HG03460 (cell line): ENCODE measurements at regions not wholly inside any gene's neighbourhood (a gene's known extent, or its start where the extent isn't known, plus 50 kb on each side); places are given as distances from the start of the nearest gene placed in this dataset.
"Not testable (repeated sequence)": the region's sequence is repeated elsewhere in the genome, so short reads cannot be mapped to it uniquely, and the experiment has no call there.

ENCODE experiments used
- ATAC-seq: cut with Tn5 transposase; IDR thresholded peaks from one replicate; pipeline ENCODE4 v1.9.1; 2021; ENCODE audit not compliant: unreplicated experiment

- ATAC-seq: not testable (repeated sequence)
These were observed 5417.4 kb upstream of the TPTE start for GRCh38 chr21:5103880-5104561.

GRCh38 chr21:5104562-5104928, 5416.8 kb upstream of the TPTE start:
- not testable (repeated sequence) for ATAC-seq

- ATAC-seq: not testable (repeated sequence)
These were observed 5415.3 kb upstream of the TPTE start for GRCh38 chr21:5105939-5106708.

GRCh38 chr21:5106767-5107464, 5414.5 kb upstream of the TPTE start:
- ATAC-seq: not testable (repeated sequence)

GRCh38 chr21:5107637-5108036, 5413.7 kb upstream of the TPTE start:
- not testable (repeated sequence) for ATAC-seq

- ATAC-seq: not testable (repeated sequence)
These were observed 5413.2 kb upstream of the TPTE start for GRCh38 chr21:5108048-5108775.

DNA sequence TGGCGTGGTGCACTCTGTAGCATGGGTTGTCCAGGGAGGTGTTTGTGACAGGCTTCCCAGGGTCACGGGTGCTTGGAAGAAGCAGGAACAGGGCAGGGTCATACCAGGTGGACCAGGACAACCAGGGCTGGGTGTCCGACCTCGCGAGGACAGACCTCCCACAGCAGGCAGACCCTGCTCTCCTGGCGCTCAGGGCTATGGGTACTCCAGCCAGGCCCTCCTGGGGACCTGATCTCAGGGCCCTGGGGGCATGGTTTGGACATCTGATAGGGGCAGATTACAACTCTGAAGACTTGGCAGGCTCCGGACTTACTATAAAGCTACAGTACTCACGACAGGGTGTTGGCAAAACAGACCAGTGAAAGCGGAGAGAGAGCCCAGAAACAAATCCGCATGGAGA, 5410.2 kb upstream of the TPTE start:
- not testable (repeated sequence) for ATAC-seq

- ATAC-seq: not testable (repeated sequence)
These were observed 5408.3 kb upstream of the TPTE start for GRCh38 chr21:5113092-5113491.

DNA sequence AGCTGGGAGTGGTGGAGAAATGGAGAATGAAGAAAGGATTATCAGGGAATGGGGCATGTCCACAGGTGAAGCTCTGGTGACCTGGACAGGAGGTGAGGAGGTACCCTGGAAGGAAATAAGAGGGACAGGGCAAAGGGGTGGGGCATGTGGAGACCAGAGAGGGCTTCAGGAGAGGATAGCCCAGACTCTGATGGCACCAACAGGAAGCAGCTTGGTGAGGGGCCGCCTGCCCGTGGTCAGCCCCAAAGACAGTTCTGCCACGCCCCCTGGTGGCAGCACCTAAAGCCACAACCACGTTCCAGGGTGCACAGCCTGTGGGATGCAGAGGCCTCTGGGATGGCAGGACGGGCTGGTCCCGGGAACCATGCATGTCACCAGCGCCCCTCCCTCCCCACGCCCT, 5406.9 kb upstream of the TPTE start:
- not testable (repeated sequence) for ATAC-seq

DNA sequence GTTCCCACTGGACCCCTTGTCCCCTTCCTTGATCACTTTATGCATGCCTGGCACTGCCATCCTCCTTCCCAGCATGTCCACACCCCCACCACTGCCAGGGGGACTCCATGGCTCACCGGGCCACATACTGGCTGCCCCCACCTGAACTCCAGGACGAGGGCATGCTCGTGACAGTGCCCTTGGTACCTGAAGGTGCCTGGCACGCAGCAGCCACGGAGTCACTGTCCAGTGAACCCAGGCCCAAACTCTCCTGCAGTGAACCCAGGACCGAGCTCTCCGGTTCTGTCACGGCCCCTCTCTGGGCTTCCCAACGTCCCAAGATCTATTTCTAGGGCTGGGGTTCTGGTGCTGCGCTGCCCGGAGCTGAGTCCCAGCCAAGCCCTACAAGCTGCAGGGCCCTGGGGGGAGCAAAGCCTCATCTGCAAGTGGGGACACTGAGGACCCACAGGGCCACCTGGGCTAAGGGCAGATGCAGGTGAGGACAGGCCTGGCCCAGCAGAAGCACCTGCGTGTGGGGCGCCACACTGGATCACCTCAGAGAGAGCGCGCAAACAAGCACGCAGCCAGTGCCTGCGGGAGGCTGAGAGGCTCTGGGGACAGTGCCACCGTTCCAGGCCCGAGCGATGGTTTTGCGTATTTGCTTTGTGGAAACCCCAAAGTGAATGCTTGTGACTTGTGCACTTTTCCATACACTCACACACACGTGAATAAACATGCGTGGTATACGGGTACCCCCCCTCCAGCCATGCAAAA, 5406.3 kb upstream of the TPTE start:
- not testable (repeated sequence) for ATAC-seq

GRCh38 chr21:5115646-5116343, 5405.6 kb upstream of the TPTE start:
- not testable (repeated sequence) for ATAC-seq

DNA sequence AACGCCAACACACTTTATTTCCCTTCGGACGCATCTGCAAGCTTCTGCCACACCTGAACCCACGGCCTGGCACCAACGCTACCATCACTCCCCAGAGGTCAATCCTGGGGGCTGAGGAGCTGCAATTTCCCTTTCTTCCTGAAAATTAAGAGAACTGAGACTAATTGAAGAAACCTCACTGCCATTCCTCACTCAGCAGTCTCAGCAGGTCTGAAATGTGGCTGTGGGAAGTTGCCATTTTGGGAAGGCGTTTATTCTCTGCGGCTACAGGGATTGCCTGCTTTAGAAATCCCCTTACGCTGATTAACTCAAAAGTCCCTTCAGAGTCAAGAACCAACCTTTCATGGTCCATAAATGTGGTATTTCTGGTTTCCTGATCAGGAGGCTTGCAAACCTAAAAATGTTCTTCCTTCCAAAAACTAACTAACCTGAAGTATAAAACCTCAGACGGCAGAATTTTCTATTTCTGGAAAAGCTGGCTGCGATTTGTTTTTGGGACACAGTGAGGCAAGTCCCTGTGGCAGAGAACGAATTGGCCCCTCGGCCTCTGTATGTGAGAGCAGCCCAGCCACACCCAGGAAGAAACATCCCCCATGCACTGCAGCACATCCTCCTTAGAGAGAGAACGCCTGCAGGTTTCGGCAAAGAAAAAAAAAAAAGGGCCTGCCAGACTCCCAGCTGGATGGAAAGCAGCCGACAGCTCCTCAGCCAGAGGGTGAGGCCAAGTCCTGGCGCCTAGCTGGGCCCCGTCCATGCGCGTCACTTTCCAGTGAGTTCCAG, 5404.8 kb upstream of the TPTE start:
- not testable (repeated sequence) for ATAC-seq

DNA sequence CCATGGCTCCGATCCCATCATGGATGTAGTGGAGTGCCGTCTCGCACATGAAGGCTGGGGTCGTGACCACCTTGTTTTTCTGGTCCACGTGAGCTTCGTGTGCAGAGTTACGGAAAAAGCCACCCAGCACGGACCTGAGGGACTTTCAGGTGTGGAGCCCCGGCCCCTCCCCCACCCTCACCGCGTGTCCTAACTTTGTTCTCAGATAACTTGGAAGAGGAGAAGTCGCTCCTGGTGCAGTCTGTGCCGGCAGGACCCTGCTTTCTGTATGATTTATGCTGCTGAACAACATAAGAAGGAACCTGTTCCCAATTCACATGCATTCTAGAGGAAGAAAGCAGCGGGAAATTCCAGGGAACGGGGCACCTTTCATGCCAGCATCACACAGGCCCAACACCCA, 5404.2 kb upstream of the TPTE start:
- not testable (repeated sequence) for ATAC-seq

GRCh38 chr21:5117666-5118295, 5403.6 kb upstream of the TPTE start:
- ATAC-seq: peak; percentile 27

DNA sequence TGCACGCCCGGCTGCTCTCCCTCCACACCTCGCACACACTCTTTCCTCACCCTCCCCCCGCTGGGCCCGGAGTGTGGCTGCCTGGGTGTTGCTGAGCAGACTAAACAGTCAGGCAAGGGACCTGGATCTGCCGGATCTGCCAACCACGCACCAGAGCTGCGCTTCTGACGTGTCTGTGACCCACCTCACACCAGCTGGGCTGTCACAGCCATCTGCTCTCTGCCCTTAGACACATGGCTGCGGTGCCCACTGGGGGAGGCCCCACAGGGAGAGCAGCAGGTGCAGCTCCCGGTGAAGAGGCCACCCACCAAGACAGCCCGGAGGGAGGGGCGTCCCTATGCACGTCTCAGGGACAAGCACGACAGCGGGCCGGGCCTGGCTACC, 5403.1 kb upstream of the TPTE start:
- ATAC-seq: peak; percentile 36

DNA sequence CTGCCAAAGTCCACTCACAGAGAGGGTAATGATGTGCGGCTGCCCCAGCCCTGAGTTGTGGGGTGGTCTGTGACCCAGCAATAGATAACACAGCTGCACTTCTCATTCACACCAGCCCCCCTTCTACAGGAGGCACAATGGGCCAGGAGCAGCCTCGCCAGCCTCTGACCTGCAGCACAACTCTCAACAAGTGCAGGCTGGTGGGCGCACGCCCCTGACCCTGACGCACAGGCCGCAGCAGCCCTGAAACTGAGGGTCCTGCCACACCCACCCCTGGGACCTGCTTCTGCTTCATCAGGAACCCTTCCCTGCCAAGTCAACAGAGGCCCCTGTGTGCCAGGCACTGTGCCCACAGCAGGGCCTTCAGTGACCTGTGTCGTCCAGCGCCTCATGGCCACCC, 5402.2 kb upstream of the TPTE start:
- not testable (repeated sequence) for ATAC-seq

DNA sequence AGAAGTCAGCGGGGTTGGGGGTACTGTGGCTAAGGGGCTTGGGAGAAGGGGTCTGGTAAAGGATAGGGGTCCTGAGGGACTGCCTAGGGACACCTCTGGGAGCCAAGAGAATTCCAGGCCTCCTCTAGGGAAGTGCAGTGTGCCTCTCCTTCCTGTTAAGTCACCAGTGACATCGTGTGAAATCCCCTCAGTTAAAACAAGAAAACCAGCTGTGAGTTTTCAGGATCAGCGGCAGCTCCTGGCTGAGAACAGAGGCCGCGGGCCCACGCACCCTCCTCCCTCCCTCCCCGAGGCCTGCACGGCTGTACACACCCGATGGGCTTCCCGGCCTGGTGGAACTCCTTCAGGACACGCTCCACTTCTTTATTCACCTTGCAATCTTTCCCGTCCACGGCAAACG, 5400.0 kb upstream of the TPTE start:
- not testable (repeated sequence) for ATAC-seq

GRCh38 chr21:5121849-5122248, 5399.5 kb upstream of the TPTE start:
- not testable (repeated sequence) for ATAC-seq

- ATAC-seq: not testable (repeated sequence)
These were observed 5397.7 kb upstream of the TPTE start for GRCh38 chr21:5123655-5124054.
